GM12872 (cell line): ENCODE measurements at regions not wholly inside any gene's neighbourhood (a gene's known extent, or its start where the extent isn't known, plus 50 kb on each side); places are given as distances from the start of the nearest gene placed in this dataset.

ENCODE experiments used
- TF ChIP-seq, protein P1 (sequence below): IDR thresholded peaks from 3 replicates; pipeline ENCODE4 v1.5.1; 2011; ENCODE audit warnings: low read depth, mild to moderate bottlenecking, low read length, moderate library complexity; ENCODE audit not compliant: insufficient read depth

DNA sequence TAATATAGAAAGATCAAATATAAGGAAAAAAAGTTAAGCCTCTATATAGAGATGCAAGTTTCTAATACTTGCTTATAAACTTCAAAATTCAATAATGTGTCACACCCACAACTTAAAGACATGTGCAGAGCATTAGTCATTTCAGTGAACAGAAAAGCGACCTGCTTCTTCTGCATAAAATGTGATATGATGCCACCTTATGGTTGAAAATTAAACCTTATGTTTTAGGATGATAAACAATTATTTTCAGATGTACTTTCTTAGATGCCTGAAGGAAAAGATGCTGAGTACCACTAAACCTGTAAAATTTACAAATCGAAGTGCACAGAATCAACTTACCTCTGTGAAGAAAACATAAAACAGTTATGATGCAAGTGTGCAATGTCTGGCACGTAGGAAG is 96.0 kb downstream of the MTERF1 start:
- TF ChIP-seq, protein P1, sequence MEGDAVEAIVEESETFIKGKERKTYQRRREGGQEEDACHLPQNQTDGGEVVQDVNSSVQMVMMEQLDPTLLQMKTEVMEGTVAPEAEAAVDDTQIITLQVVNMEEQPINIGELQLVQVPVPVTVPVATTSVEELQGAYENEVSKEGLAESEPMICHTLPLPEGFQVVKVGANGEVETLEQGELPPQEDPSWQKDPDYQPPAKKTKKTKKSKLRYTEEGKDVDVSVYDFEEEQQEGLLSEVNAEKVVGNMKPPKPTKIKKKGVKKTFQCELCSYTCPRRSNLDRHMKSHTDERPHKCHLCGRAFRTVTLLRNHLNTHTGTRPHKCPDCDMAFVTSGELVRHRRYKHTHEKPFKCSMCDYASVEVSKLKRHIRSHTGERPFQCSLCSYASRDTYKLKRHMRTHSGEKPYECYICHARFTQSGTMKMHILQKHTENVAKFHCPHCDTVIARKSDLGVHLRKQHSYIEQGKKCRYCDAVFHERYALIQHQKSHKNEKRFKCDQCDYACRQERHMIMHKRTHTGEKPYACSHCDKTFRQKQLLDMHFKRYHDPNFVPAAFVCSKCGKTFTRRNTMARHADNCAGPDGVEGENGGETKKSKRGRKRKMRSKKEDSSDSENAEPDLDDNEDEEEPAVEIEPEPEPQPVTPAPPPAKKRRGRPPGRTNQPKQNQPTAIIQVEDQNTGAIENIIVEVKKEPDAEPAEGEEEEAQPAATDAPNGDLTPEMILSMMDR: no peak

DNA sequence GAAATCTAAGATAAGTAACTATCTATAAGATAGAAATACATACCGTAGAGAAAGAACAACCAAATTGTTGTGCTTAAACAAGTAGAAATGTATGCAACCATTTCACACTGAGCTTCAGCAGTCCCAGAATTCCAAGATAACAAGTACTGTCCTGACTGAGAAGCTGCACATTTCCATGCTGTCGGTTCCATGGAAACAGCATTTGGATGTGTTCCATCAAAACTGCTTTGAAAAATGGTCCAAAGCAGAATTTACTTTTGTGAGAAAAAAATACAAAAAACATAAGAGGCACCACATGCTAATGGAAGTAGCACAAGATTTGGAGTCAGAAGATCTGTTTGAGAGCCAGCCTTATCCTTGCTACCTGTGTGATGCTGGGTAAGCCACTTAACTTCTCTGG is 92.6 kb downstream of the MTERF1 start:
- TF ChIP-seq, protein P1: no peak

DNA sequence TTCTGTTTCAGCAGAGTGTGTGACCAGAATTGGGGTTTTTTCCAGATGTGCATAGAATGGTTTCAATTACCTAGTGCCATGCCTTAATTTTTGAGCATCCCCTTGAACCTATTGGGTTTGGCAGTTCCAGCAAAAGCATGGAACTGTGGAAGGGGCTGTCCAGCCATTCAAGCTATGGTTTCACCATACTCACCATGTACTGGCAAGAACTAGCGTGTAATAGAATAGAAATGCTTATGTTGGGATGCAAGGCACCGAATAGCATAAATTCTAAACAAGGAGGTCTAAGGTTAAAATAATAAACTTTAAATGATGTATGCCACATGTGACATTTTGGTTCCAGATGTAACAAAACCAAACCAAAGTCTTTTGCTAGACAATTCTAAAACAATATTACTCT is 91.4 kb downstream of the MTERF1 start:
- TF ChIP-seq, protein P1: no peak

DNA sequence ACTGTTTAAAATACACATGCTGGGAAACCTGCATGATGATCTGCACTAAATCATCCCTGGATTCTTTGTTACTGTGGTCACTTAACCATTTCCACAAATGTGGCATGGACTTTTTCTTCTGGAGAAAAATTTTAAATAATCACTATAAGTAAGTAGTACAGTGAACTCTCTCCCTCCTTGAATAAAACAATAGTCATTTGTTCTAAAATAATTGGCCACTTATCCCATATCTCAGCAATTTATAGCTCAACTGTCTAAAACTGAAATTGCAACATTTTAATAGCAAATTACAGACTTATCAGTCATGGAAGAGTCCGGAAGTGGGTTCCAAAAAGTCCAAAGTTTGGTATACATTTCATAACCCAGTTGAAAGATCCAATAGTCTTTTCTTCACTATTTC is 90.9 kb downstream of the MTERF1 start:
- TF ChIP-seq, protein P1: no peak

DNA sequence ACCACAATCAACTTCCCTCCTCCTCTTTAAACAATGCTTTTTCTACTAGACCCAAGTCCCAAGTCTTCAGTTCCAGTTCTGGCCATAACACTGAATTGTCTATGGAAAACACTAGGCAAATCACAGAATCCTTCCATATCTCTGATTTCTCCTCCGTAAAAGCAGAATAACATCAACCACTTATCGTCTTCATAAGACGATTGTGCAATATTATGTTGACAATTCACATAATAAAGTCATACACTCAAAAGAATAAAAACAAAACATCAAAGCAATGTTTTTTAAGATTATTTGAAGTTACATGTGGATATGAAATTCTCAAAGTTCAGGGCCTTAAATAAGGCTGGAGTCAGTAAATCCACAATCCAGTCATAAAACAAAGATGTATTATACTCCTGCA is 84.4 kb downstream of the MTERF1 start:
- TF ChIP-seq, protein P1: no peak

DNA sequence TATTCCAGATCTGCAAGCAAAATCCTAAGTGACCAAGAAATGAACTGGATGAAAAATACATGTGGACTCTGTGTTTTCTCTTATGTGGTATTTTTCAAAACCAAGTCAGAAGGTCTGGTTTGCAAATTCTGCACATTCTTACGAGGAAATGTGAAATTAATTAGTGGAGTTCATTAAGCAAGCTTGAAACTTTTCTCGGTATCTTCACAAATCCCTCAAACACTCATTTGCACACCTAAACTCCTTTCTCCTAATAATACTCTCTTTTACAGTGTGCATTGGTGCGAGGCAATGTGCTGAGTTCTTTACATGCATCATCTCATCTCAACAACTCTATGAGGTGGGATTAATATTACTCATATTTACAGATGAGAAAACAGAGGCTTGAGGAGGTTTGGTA is 82.1 kb downstream of the MTERF1 start:
- TF ChIP-seq, protein P1: no peak

DNA sequence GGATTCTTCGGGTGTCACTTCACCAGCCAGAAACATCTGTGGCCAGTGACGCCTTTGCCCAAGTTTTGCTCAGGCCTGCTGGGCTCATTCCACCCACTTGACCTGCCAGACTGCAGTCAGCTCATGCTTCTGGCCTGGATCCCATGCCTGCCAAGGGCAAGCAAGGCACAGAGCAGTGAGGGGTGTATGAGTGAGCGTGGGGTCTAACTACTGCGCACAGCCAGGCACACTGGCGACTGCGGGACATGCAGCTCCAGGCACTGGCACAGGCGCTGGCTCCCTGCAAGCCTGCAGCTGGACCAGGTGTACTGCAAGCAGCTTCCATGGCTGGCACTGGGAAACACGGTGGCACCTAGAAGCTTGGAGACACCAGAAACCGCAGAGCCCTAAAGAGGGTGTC is 80.1 kb downstream of the MTERF1 start:
- TF ChIP-seq, protein P1: no peak
